PC-9 (cell line): ENCODE measurements at regions not wholly inside any gene's neighbourhood (a gene's known extent, or its start where the extent isn't known, plus 50 kb on each side); places are given as distances from the start of the nearest gene placed in this dataset.

Experiments
- BruUV-seq: library from RNA; stranded (reverse); fragments of 400-500 nt; replicated peaks from 2 replicates; lab custom pipeline; 2021; lab: Mats Ljungman, UMichigan
- CTCF ChIA-PET: fragments of 300-600 bp; sonication (Branson Sonifier 250); formaldehyde crosslinking; loops from one replicate; lab custom pipeline; 2022; ENCODE audit warnings: antibody characterized with exemption; lab: Charles Lee
- POLR2A ChIA-PET: fragments of 300-600 bp; sonication (Branson Sonifier 250); formaldehyde crosslinking; loops from one replicate; lab custom pipeline; 2022; ENCODE audit warnings: antibody characterized with exemption; ENCODE audit not compliant: unreplicated experiment; lab: Charles Lee
- DNase-seq, 2 experiments: peaks; one replicate each; pipeline versions ENCODE4 v3.0.0 to v3.0.0-alpha.2; 2015 to 2022; ENCODE audit warnings: mixed read lengths in 1 of 2
- H2AFZ ChIP-seq: fragments of 200-600 bp; sonication (generic); 2 replicates; pipeline ENCODE4 v1.8.1; 2017; ENCODE audit warnings: antibody characterized with exemption
- H3F3A ChIP-seq: fragments of 200-600 bp; sonication (generic); 2 replicates; pipeline ENCODE4 v1.8.1; 2017; ENCODE audit warnings: antibody characterized with exemption, mild to moderate bottlenecking, low read depth; ENCODE audit not compliant: insufficient read depth
- H3K27ac ChIP-seq: fragments of 200-600 bp; sonication (generic); 2 replicates; pipeline ENCODE4 v1.6.1; 2016; ENCODE audit warnings: mixed run types
- H3K27me3 ChIP-seq: fragments of 200-600 bp; sonication (generic); 2 replicates; pipeline ENCODE4 v1.6.1; 2016; ENCODE audit warnings: low read depth, mixed run types; ENCODE audit not compliant: insufficient read depth
- H3K36me3 ChIP-seq: fragments of 200-600 bp; sonication (generic); 2 replicates; pipeline ENCODE4 v1.6.1; 2016; ENCODE audit warnings: low read depth, mixed run types
- H3K4me1 ChIP-seq: fragments of 200-600 bp; sonication (generic); replicated peaks from 2 replicates; pipeline ENCODE4 v1.6.1; 2016; ENCODE audit warnings: mixed run types; ENCODE audit not compliant: insufficient read depth
- H3K4me2 ChIP-seq: fragments of 200-600 bp; sonication (generic); 2 replicates; pipeline ENCODE4 v1.6.1; 2017; ENCODE audit warnings: mixed run types
- H3K4me3 ChIP-seq: fragments of 200-600 bp; sonication (generic); 2 replicates; pipeline ENCODE4 v1.6.1; 2016; ENCODE audit warnings: mixed run types
- H3K79me2 ChIP-seq: fragments of 200-600 bp; sonication (generic); 2 replicates; pipeline ENCODE4 v1.6.1; 2017; ENCODE audit warnings: low read depth, mixed run types
- H3K9me2 ChIP-seq: fragments of 200-600 bp; sonication (generic); 2 replicates; pipeline ENCODE4 v1.8.1; 2017; ENCODE audit warnings: mild to moderate bottlenecking; ENCODE audit not compliant: insufficient read depth
- H3K9me3 ChIP-seq: fragments of 200-600 bp; sonication (generic); 2 replicates; pipeline ENCODE4 v1.8.1; 2016; ENCODE audit warnings: low read depth; ENCODE audit not compliant: insufficient read depth
- H4K20me1 ChIP-seq: fragments of 200-600 bp; sonication (generic); 2 replicates; pipeline ENCODE4 v1.8.1; 2017; ENCODE audit not compliant: insufficient read depth
- CTCF ChIP-seq: fragments of 200-600 bp; sonication (generic); conservative IDR thresholded peaks from 2 replicates; pipeline ENCODE4 v1.6.1; 2017; ENCODE audit warnings: mixed run types, antibody characterized with exemption, mild to moderate bottlenecking, moderate library complexity
- EZH2 ChIP-seq: fragments of 200-600 bp; sonication (generic); IDR thresholded peaks from 2 replicates; pipeline ENCODE4 v1.8.0; 2017; ENCODE audit warnings: antibody characterized with exemption, low read depth
- intact Hi-C: fragments of 100-400 bp; cut with micrococcal nuclease; formaldehyde crosslinking; loops from one replicate; pipeline ENCODE4 v1.10.0; 2022; ENCODE audit not compliant: unreplicated experiment

GRCh38 chr12:115177899-115178298, 493.9 kb upstream of the TBX3 start:
- Histone ChIP-seq H3K4me2 (no peak overlapping the region), H3K4me1 (no peaks in the 10 kb centered on the region), H2AFZ (no peak overlapping the region), H3K79me2 (no peaks in the 10 kb centered on the region), H3K9me3 (no peaks in the 10 kb centered on the region), H3K36me3 (no peaks in the 10 kb centered on the region), H3F3A (no peaks in the 10 kb centered on the region), H3K9me2 (no peaks in the 10 kb centered on the region), H4K20me1 (no peaks in the 10 kb centered on the region), H3K4me3 (no peak overlapping the region), H3K27ac (no peak overlapping the region), H3K27me3 (peaks cover 23% of the 10 kb centered on the region; the same call in 1 of the 2 replicates)
- TF ChIP-seq CTCF (no peak), EZH2 (no peak)
- POLR2A ChIA-PET: no interaction called here
- DNase-seq: no peak
- no TSS peak for BruUV-seq
- CTCF ChIA-PET: no interaction called here
- intact Hi-C loops: no loop called here

DNA sequence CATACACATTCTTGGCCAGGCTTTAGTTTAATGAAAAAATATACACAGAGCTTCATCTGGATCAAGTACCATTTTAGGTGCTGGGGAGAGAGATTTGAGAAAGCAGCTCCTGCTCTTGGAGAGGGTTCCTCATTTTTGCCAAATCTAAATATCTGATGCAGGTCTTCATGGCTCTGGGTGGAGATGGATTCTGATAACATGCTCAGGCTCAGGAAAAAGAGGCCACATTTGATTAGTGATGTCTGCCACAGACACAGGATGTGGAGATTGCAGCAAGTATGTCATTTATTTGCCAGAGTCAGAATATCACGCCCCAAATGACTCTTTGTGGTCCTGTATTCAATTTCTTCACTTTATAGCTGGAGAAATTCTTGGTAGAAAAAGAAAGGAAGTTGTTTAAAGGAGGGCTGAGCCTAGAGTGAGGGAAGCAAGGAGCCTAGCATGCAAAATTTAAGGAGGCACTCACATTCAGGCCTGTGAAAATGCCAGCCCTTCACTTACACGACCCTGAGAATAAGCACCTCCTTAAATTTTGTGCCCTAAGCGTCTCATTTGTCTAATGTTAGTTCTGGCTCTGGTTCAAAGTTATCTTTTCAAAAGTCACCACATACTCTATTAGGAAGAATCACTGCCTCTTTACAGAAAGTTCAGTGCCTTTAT, 492.9 kb upstream of the TBX3 start:
- BruUV-seq: no TSS peak
- H3F3A ChIP-seq: no peaks in the 10 kb centered on the region
- no peak overlapping the region for H3K27ac ChIP-seq
- no peaks in the 10 kb centered on the region for H4K20me1 ChIP-seq
- H3K36me3 ChIP-seq: no peaks in the 10 kb centered on the region
- CTCF ChIA-PET: no interaction called here
- POLR2A ChIA-PET: no interaction called here
- DNase-seq: no peak
- TF ChIP-seq EZH2 (no peak), CTCF (no peak)
- no peaks in the 10 kb centered on the region for H3K79me2 ChIP-seq
- no peak overlapping the region for H3K4me3 ChIP-seq
- no peak overlapping the region for H2AFZ ChIP-seq
- H3K9me3 ChIP-seq: no peaks in the 10 kb centered on the region
- H3K4me2 ChIP-seq: no peak overlapping the region
- peaks cover 27% of the 10 kb centered on the region for H3K27me3 ChIP-seq
- no peaks in the 10 kb centered on the region for H3K4me1 ChIP-seq
- intact Hi-C loops: no loop called here
- no peaks in the 10 kb centered on the region for H3K9me2 ChIP-seq

- no peak overlapping the region for H3K4me2 ChIP-seq
- H3K4me3 ChIP-seq: no peak overlapping the region
- H3F3A ChIP-seq: no peaks in the 10 kb centered on the region
- H3K79me2 ChIP-seq: no peaks in the 10 kb centered on the region
- no TSS peak for BruUV-seq
- no peak for DNase-seq
- no peaks in the 10 kb centered on the region for H3K36me3 ChIP-seq
- H3K9me2 ChIP-seq: no peaks in the 10 kb centered on the region
- H3K9me3 ChIP-seq: no peaks in the 10 kb centered on the region
- H3K27ac ChIP-seq: no peak overlapping the region
- no peak overlapping the region for H2AFZ ChIP-seq
- no peaks in the 10 kb centered on the region for H4K20me1 ChIP-seq
- ChIA-PET CTCF (no interaction called here), POLR2A (no interaction called here)
- intact Hi-C loops: no loop called here
- TF ChIP-seq CTCF: no peak
- no peak for TF ChIP-seq EZH2
- H3K4me1 ChIP-seq: no peaks in the 10 kb centered on the region
- peaks cover 11% of the 10 kb centered on the region for H3K27me3 ChIP-seq
Measured at GRCh38 chr12:115174920-115175319, 490.9 kb upstream of the TBX3 start.
